ENCODE measurements at regions not wholly inside any gene's neighbourhood (a gene's known extent, or its start where the extent isn't known, plus 50 kb on each side); places are given as distances from the start of the nearest gene placed in this dataset.

GRCh38 chr10:10363217-10363616 is 654.5 kb upstream of the CELF2 start:
- no peak for DNase-seq (ENCODE audit: low spot score)

- no peak for DNase-seq (ENCODE audit: low spot score)
Observed at GRCh38 chr10:10364902-10365301, 652.8 kb upstream of the CELF2 start.

GRCh38 chr10:10365676-10366075 is 652.0 kb upstream of the CELF2 start:
- no peak for DNase-seq (ENCODE audit: low spot score)

- no peak for DNase-seq (ENCODE audit: low spot score)
Observed at GRCh38 chr10:10366836-10367235, 650.8 kb upstream of the CELF2 start.

GRCh38 chr10:10367264-10367663 is 650.4 kb upstream of the CELF2 start:
- no peak for DNase-seq (ENCODE audit: low spot score)

GRCh38 chr10:10368951-10369576 is 648.6 kb upstream of the CELF2 start:
- DNase-seq (ENCODE audit: low spot score): no peak

GRCh38 chr10:10385831-10386230 is 631.8 kb upstream of the CELF2 start:
- DNase-seq (ENCODE audit: low spot score): no peak

GRCh38 chr10:10389182-10389581 is 628.5 kb upstream of the CELF2 start:
- no peak for DNase-seq (ENCODE audit: low spot score)

GRCh38 chr10:10392511-10392910 is 625.2 kb upstream of the CELF2 start:
- DNase-seq (ENCODE audit: low spot score): no peak

GRCh38 chr10:10394933-10395658 is 622.6 kb upstream of the CELF2 start:
- no peak for DNase-seq (ENCODE audit: low spot score)

GRCh38 chr10:10396601-10397000 is 621.1 kb upstream of the CELF2 start:
- DNase-seq (ENCODE audit: low spot score): no peak

- no peak for DNase-seq (ENCODE audit: low spot score)
Observed at GRCh38 chr10:10397906-10398305, 619.8 kb upstream of the CELF2 start.

- DNase-seq (ENCODE audit: low spot score): no peak
Observed at GRCh38 chr10:10403762-10404161, 613.9 kb upstream of the CELF2 start.

- no peak for DNase-seq (ENCODE audit: low spot score)
Observed at GRCh38 chr10:10417671-10418070, 600.0 kb upstream of the CELF2 start.

GRCh38 chr10:10418387-10418786 is 599.3 kb upstream of the CELF2 start:
- DNase-seq (ENCODE audit: low spot score): peak; percentile 69

GRCh38 chr10:10421071-10421470 is 596.6 kb upstream of the CELF2 start:
- DNase-seq (ENCODE audit: low spot score): no peak

- DNase-seq (ENCODE audit: low spot score): no peak
Observed at GRCh38 chr10:10431422-10432066, 586.1 kb upstream of the CELF2 start.

- DNase-seq (ENCODE audit: low spot score): no peak
Observed at GRCh38 chr10:10432296-10433035, 585.2 kb upstream of the CELF2 start.

- no peak for DNase-seq (ENCODE audit: low spot score)
Observed at GRCh38 chr10:10434312-10434711, 583.4 kb upstream of the CELF2 start.

GRCh38 chr10:10437886-10438285 is 579.8 kb upstream of the CELF2 start:
- no peak for DNase-seq (ENCODE audit: low spot score)

- no peak for DNase-seq (ENCODE audit: low spot score)
Observed at GRCh38 chr10:10438335-10439100, 579.2 kb upstream of the CELF2 start.

- DNase-seq (ENCODE audit: low spot score): no peak
Observed at GRCh38 chr10:10456856-10457255, 560.8 kb upstream of the CELF2 start.

All from activated CD4-positive, alpha-beta T cell treated with anti-CD3 and anti-CD28 coated beads, Interleukin-2, Interleukin-4, amounts not matched to agents 100 ng/mL and 50 ng/mL, durations not matched to agents 16 hours and 8 hours (primary cell).